A549 (cell line): ENCODE measurements at regions not wholly inside any gene's neighbourhood (a gene's known extent, or its start where the extent isn't known, plus 50 kb on each side); places are given as distances from the start of the nearest gene placed in this dataset.
"Not testable (repeated sequence)": the region's sequence is repeated elsewhere in the genome, so short reads cannot be mapped to it uniquely, and the experiment has no call there.

ENCODE experiments used
- ATAC-seq, 2 experiments: fragments of 200-7000 bp in 1 of 2; fragments of >200 bp in 1 of 2; cut with Nextera tagmentation in 1 of 2; cut with Tn5 transposase in 1 of 2; 3 replicates each; pipeline versions ENCODE4 v1.8.0 to v1.9.1; 2018 to 2020; ENCODE audit warnings: mild to moderate bottlenecking in 1 of 2, moderate library complexity in 1 of 2
- CTCF ChIA-PET: fragments of 300-600 bp; sonication (Branson Sonifier 250); formaldehyde crosslinking; extraction: SDS; loops from one replicate; lab custom pipeline; 2021; ENCODE audit warnings: antibody characterized with exemption, inconsistent platforms; lab: Yijun Ruan, JAX
- POLR2A ChIA-PET: fragments of 350-600 bp; formaldehyde crosslinking; extraction: SDS; loops from one replicate; lab custom pipeline; 2021; ENCODE audit warnings: antibody characterized with exemption, inconsistent platforms; lab: Yijun Ruan, JAX
- DNase-seq, 2 experiments: peaks; one replicate each; pipeline versions ENCODE4 v3.0.0 to v3.0.0-alpha.2; 2011 to 2016; ENCODE audit warnings: low read depth in 1 of 2, low spot score in 1 of 2
- FAIRE-seq: peaks from 2 replicates; lab custom pipeline; 2011; peaks lifted over from hg19 to GRCh38; lab: Jason Lieb, UNC
- H3K27ac ChIP-seq, 2 experiments: fragments of >200 bp; sonication (Bioruptor Twin); formaldehyde crosslinking; 3 replicates each; pipeline ENCODE4 v1.5.1; 2016 to 2017
- H3K4me1 ChIP-seq: fragments of >200 bp; sonication (Bioruptor Twin); formaldehyde crosslinking; 3 replicates; pipeline ENCODE4 v1.6.1; 2016
- H3K4me2 ChIP-seq: fragments of >200 bp; sonication (Bioruptor Twin); formaldehyde crosslinking; 3 replicates; pipeline ENCODE4 v1.6.1; 2016
- H3K4me3 ChIP-seq: fragments of >200 bp; sonication (Bioruptor Twin); formaldehyde crosslinking; 3 replicates; pipeline ENCODE4 v1.5.1; 2016
- H3K9me3 ChIP-seq: fragments of >200 bp; sonication (Bioruptor Twin); formaldehyde crosslinking; 3 replicates; pipeline ENCODE4 v1.6.1; 2016
- CBX8 ChIP-seq: fragments of 200-600 bp; sonication (generic); IDR thresholded peaks from 2 replicates; pipeline ENCODE4 v1.6.1; 2016
- E2F6 ChIP-seq: IDR thresholded peaks from 2 replicates; pipeline ENCODE4 v1.6.1; 2012; ENCODE audit warnings: low read depth, borderline replicate concordance
- GATA3 ChIP-seq: IDR thresholded peaks from 2 replicates; pipeline ENCODE4 v1.6.1; 2012; ENCODE audit warnings: borderline replicate concordance
- HOXB13 ChIP-seq: fragments of 250-450 bp; sonication (Bioruptor Pico); IDR thresholded peaks from 2 replicates; pipeline ENCODE4 v1.5.0; 2020; ENCODE audit warnings: low read depth, mild to moderate bottlenecking, moderate library complexity
- JUN ChIP-seq, 2 experiments: fragments of >200 bp; sonication (Bioruptor Twin); formaldehyde crosslinking; IDR thresholded peaks; 2 replicates in 1 of 2; 3 replicates in 1 of 2; pipeline ENCODE4 v1.6.1; 2016 to 2017
- MAFK ChIP-seq: fragments of 450-650 bp; IDR thresholded peaks from 2 replicates; pipeline ENCODE4 v1.6.1; 2014; ENCODE audit not compliant: partially characterized antibody
- MAZ ChIP-seq: fragments of 150-350 bp; IDR thresholded peaks from 2 replicates; pipeline ENCODE4 v1.6.1; 2014; ENCODE audit warnings: antibody characterized with exemption, low read depth, low read length, borderline replicate concordance
- NFE2L2 ChIP-seq: fragments of 150-350 bp; conservative IDR thresholded peaks from 2 replicates; pipeline ENCODE4 v1.6.1; 2014; ENCODE audit warnings: low read length
- RARB ChIP-seq: fragments of 250-450 bp; sonication (Bioruptor Pico); IDR thresholded peaks from 2 replicates; pipeline ENCODE4 v1.8.0; 2021; ENCODE audit warnings: mild to moderate bottlenecking, moderate library complexity
- RCOR1 ChIP-seq: fragments of 150-350 bp; IDR thresholded peaks from 2 replicates; pipeline ENCODE4 v1.6.1; 2014; ENCODE audit warnings: antibody characterized with exemption, low read length, low read depth
- RFX5 ChIP-seq: fragments of 450-650 bp; IDR thresholded peaks from 2 replicates; pipeline ENCODE4 v1.7.1; 2014; ENCODE audit warnings: antibody characterized with exemption, mild to moderate bottlenecking, moderate library complexity
- SREBF2 ChIP-seq: fragments of 450-650 bp; IDR thresholded peaks from 2 replicates; pipeline ENCODE4 v1.6.1; 2014; ENCODE audit warnings: mild to moderate bottlenecking, moderate library complexity
- USF2 ChIP-seq: fragments of 450-650 bp; IDR thresholded peaks from 2 replicates; pipeline ENCODE4 v1.6.1; 2014; ENCODE audit warnings: antibody characterized with exemption
- ZC3H11A ChIP-seq: fragments of 450-650 bp; IDR thresholded peaks from 2 replicates; pipeline ENCODE4 v1.6.1; 2014; ENCODE audit warnings: antibody characterized with exemption, mild to moderate bottlenecking
- WGBS: methylation state at CpG from one replicate; pipeline ENCODE4 v1.1.6; 2017; ENCODE audit errors: missing lambda C conversion rate; 5-methylcytosine and 5-hydroxymethylcytosine counted together

- FAIRE-seq (no peak), ATAC-seq (no peak), DNase-seq (no peak)
- 43% methylated on average over 2 of the region's 2 CpGs for WGBS
- Histone ChIP-seq H3K27ac (no peak overlapping the region), H3K4me3 (no peak overlapping the region), H3K4me2 (no peak overlapping the region), H3K4me1 (no peaks in the 10 kb centered on the region), H3K9me3 (no peaks in the 10 kb centered on the region)
- POLR2A ChIA-PET: no interaction called here
- CTCF ChIA-PET: no interaction called here
- TF ChIP-seq HOXB13 (CRISPR knock-in tag) (no peak), RCOR1 (no peak), MAZ (no peak), E2F6 (no peak), ZC3H11A (no peak)
Measured at GRCh38 chr11:41714101-41714500, 254.6 kb upstream of the LRRC4C start.

GRCh38 chr11:41716862-41717261, 257.4 kb upstream of the LRRC4C start:
- WGBS: 10% methylated on average over 3 of the region's 3 CpGs
- ChIA-PET CTCF (no interaction called here), POLR2A (no interaction called here)
- DNase-seq (no peak), ATAC-seq (no peak), FAIRE-seq (no peak)
- Histone ChIP-seq H3K9me3 (0 out of 3 replicates have a peak, but pooled peaks cover 2% of the 10 kb centered on the region), H3K4me1 (no peaks in the 10 kb centered on the region), H3K4me2 (no peak overlapping the region), H3K4me3 (no peak overlapping the region), H3K27ac (no peak overlapping the region)
- TF ChIP-seq RFX5 (no peak), USF2 (no peak)

GRCh38 chr11:41720761-41721160, 261.3 kb upstream of the LRRC4C start:
- Histone ChIP-seq H3K27ac (no peak overlapping the region), H3K4me3 (no peak overlapping the region), H3K4me2 (no peak overlapping the region), H3K9me3 (0 out of 3 replicates have a peak, but pooled peaks cover 2% of the 10 kb centered on the region), H3K4me1 (no peaks in the 10 kb centered on the region)
- ChIA-PET POLR2A (no interaction called here), CTCF (no interaction called here)
- no peak for TF ChIP-seq JUN (IDR thresholded peaks at IDR 0.05)
- TF ChIP-seq GATA3: no peak
- TF ChIP-seq MAFK: no peak
- no peak for TF ChIP-seq RARB
- TF ChIP-seq CBX8: no peak
- TF ChIP-seq NFE2L2: no peak
- DNase-seq (no peak), ATAC-seq (no peak), FAIRE-seq (no peak)
- 0% methylated on average over 2 of the region's 2 CpGs for WGBS

- H3K4me2 ChIP-seq, DNase-seq, ATAC-seq, POLR2A ChIA-PET, H3K27ac ChIP-seq, FAIRE-seq, H3K4me3 ChIP-seq, CTCF ChIA-PET, H3K4me1 ChIP-seq, H3K9me3 ChIP-seq: not testable (repeated sequence)
- 17% methylated on average over 5 of the region's 6 CpGs for WGBS
Measured at GRCh38 chr11:41728161-41728560, 268.7 kb upstream of the LRRC4C start.

GRCh38 chr11:41775296-41775695, 315.8 kb upstream of the LRRC4C start:
- H3K27ac ChIP-seq: no peak overlapping the region
- TF ChIP-seq RFX5 (no peak), E2F6 (no peak), SREBF2 (no peak)
- DNase-seq (no peak), FAIRE-seq (no peak), ATAC-seq (no peak)
- 27% methylated on average over 1 of the region's 1 CpG for WGBS
- no peak overlapping the region for H3K4me2 ChIP-seq
- no peak overlapping the region for H3K4me3 ChIP-seq
- ChIA-PET CTCF (no interaction called here), POLR2A (no interaction called here)
- H3K9me3 ChIP-seq: no peaks in the 10 kb centered on the region
- no peaks in the 10 kb centered on the region for H3K4me1 ChIP-seq
